ENCODE measurements at regions not wholly inside any gene's neighbourhood (a gene's known extent, or its start where the extent isn't known, plus 50 kb on each side); places are given as distances from the start of the nearest gene placed in this dataset.

- no peak for TF ChIP-seq ZNF274 (IDR thresholded peaks at IDR 0.05; ENCODE audit: low read depth, low read length)
Observed at GRCh38 chr4:110381784-110382183, 94.2 kb upstream of the ENPEP start.

GRCh38 chr4:110372485-110372884 is 103.5 kb upstream of the ENPEP start:
- TF ChIP-seq ZNF274 (IDR thresholded peaks at IDR 0.05; ENCODE audit: low read depth, low read length): no peak
- H3K4me3 ChIP-seq (ENCODE audit: low read length): no peak overlapping the region

More at GRCh38 chr4:110381784-110382183, 94.2 kb upstream of the ENPEP start:
- no peak overlapping the region for H3K4me3 ChIP-seq (ENCODE audit: low read length)

GRCh38 chr4:110371016-110371770 is 104.8 kb upstream of the ENPEP start:
- no peak for TF ChIP-seq ZNF274 (IDR thresholded peaks at IDR 0.05; ENCODE audit: low read depth, low read length)
- H3K4me3 ChIP-seq (ENCODE audit: low read length): no peak overlapping the region

DNA sequence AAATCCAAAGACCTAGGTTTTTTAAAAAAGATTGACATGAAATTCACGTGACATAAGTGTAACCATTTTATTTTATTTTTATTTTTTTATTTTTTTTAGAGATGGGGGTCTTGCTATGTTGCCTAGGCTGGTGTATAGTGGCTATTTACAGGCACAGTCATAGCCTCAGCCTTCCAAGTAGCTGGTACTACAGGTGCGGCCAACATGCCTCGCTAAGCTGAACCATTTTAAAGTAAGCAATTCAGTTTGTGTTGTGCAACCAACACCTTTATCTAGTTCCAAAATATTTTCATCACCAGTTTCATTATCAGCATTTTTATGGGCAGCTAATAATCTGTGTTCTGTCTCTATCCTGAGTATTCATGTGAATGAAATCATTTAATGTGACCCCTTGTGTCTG is 107.5 kb upstream of the ENPEP start:
- H3K4me3 ChIP-seq (ENCODE audit: low read length): no peak overlapping the region
- no peak for TF ChIP-seq ZNF274 (IDR thresholded peaks at IDR 0.05; ENCODE audit: low read depth, low read length)

GRCh38 chr4:110367156-110367555 is 108.8 kb upstream of the ENPEP start:
- no peak for TF ChIP-seq ZNF274 (IDR thresholded peaks at IDR 0.05; ENCODE audit: low read depth, low read length)
- H3K4me3 ChIP-seq (ENCODE audit: low read length): no peak overlapping the region

DNA sequence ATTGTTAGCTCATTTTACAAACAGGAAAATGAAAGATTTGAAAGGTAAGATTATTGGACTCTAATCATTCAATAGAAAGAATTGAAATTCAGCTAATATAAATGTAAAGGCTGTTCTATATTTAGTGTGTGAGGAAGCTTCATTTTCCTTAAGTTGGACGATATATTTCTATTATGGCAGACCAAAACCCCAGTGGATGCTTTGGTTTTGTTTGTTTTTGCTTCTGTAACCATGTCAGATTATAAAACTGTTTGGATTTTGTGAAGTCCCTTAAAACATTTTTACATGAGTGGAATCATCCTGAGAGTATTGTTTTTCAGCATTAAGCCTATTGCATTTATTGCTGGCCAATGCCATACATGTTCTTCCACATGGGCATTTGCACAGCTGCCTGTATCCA is 110.2 kb upstream of the ENPEP start:
- TF ChIP-seq ZNF274 (IDR thresholded peaks at IDR 0.05; ENCODE audit: low read depth, low read length): no peak

DNA sequence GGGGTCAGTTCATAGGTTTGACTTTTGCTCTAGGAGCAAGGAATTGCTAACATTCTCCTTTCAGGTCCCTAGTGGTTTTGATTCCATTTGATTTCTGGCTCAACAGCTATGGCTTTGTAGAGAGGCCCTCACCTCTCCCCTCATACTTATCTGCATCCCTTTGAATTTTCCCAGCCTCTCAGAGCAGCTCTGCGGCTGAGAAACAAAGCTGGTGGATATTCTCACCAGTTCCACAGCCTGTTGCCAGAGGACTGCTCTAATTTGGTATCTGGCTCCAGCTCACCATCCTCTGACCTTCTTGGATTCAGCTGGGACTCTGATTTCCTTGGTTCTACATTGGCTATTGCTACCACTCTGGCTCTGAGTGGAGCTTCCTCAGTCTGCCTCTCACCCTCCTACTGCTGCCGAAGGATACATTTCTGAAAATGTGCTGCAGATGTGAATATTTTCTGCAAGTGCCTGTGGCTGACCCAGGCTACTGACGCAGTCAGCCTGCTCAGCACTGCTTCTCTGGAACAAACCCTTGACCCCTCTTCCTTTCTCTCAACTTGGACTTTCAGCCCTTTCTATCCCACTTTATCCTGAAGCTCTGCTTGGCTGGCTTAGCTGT is 110.9 kb upstream of the ENPEP start:
- TF ChIP-seq ZNF274 (IDR thresholded peaks at IDR 0.05; ENCODE audit: low read depth, low read length): no peak
- H3K4me3 ChIP-seq (ENCODE audit: low read length): no peak overlapping the region

More for the DNA sequence above, 110.2 kb upstream of the ENPEP start:
- H3K4me3 ChIP-seq (ENCODE audit: low read length): no peak overlapping the region

DNA sequence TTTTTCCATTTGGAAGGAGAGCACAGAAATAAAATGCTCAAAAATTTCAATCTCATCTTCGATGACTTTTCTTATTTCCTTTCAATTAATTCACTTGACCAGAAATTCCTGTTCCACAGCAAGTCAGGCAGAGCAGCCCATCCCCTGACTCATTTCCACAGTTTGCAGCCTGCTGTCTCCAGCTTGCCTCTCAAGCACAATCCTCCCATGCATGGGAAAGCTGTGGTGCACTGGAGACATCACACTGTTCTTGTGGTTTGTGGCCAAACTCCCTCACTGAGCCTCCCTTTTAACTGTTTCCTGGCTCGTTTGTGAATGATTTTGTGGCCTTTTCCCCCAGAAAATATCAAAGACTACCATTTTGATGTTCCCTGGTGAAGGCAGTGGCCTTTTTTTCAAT is 114.0 kb upstream of the ENPEP start:
- no peak overlapping the region for H3K4me3 ChIP-seq (ENCODE audit: low read length)
- TF ChIP-seq ZNF274 (IDR thresholded peaks at IDR 0.05; ENCODE audit: low read depth, low read length): no peak

DNA sequence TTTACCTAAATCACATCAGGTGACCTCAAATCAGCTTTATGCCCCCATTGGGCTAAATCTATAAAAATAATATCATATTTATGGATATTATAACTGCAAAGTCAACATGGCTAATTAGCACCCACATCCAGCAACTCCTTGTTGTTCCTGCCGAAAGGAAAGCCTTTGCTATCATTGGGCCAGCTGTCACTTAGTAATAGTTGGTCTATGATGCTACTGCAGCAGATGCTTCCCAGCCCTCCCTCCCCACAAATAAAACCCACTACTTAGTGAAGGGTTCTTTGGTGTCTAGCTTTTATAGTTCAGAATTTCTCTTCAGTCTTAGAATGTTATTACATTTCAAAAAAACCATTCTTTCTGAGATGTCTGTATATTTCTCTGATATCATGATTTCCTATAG is 116.9 kb upstream of the ENPEP start:
- H3K4me3 ChIP-seq (ENCODE audit: low read length): no peak overlapping the region
- no peak for TF ChIP-seq ZNF274 (IDR thresholded peaks at IDR 0.05; ENCODE audit: low read depth, low read length)

- no peak for TF ChIP-seq ZNF274 (IDR thresholded peaks at IDR 0.05; ENCODE audit: low read depth, low read length)
- no peak overlapping the region for H3K4me3 ChIP-seq (ENCODE audit: low read length)
Observed at GRCh38 chr4:110357521-110357920, 118.4 kb upstream of the ENPEP start.

GRCh38 chr4:110354460-110354859 is 121.5 kb upstream of the ENPEP start:
- H3K4me3 ChIP-seq (ENCODE audit: low read length): no peak overlapping the region
- no peak for TF ChIP-seq ZNF274 (IDR thresholded peaks at IDR 0.05; ENCODE audit: low read depth, low read length)

DNA sequence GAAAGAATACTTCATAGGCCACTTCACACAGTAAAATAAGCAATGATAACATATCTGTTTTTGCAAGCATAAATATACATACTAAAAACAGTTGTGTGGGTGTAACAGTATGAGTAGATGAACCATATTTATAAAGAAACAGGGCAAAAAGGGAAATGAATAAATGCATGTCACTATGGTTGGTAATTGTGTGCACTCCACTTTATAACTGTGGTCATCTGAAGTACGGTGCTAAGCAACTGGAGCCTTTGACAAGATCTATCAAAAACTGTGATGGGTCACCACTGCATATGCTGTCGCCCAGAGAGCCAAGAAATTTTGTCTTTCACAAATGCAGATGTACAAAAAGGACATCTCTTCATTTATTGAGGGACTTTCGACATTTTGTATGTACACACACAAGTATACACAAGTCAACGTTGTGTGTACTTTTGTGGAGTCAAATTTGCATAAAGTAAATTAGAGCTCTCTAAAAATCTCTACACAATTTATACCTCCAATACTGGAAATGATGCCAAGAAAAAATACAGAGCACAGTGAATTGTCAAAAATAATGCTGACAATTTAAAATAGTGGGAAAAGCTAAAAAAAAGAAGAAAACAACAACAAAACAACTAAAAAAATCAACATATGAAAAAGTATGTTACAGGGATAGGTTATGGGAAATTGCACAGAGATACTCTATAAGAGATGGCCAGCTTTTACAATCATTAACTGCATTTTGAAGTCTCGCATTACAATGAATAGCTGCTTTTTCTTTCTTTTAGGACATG is 123.1 kb upstream of the ENPEP start:
- no peak overlapping the region for H3K4me3 ChIP-seq (ENCODE audit: low read length)
- no peak for TF ChIP-seq ZNF274 (IDR thresholded peaks at IDR 0.05; ENCODE audit: low read depth, low read length)

DNA sequence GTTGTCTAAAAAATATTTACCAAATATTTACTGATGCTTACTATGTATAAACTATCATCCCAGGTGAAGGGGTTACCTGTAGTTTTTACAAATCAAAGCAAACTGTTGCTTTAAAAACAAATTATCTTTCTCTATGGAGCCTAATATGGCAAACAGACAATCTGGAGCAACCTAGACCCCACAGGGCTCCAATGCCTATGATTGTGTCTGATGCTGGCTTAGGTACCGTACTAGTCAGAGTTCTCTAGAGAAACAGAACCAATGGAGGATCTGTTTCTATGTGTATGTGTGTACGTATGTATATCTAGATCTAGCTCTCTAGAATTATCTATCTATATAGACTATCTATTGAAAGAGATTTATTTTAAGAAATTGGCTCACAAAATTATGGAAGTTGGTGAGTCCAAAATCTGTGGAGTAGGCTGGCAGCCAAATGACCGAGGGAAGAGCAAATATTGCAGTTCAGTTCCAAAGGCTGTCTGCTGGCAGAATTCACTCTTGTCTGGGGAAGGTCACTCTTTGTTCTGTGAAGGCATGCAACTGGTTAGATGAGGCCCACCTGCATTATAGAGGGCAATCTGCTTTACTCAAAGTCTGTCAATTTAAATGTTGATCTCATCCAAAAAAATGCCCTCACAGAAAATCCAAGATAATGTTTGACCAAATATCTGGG is 127.1 kb upstream of the ENPEP start:
- TF ChIP-seq ZNF274 (IDR thresholded peaks at IDR 0.05; ENCODE audit: low read depth, low read length): no peak
- no peak overlapping the region for H3K4me3 ChIP-seq (ENCODE audit: low read length)

DNA sequence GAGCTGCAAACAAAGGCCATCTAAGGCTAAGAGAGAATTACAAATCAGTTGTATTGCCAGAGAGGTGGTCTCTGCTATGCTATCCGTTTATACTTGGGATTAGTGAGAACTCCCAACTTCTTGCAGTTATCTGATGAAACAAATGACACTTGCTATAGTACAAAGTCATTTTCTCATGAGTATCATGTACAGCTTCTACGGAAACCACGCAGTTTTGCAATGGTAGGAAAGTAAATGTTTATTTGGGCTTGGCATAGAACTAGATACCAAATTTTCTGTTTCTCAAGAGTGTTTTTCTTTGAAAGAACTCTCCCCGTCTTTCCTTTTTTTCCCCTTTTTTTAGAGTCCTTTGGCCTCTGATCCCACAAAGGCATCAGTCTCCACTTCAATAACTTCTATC is 128.2 kb upstream of the ENPEP start:
- TF ChIP-seq ZNF274 (IDR thresholded peaks at IDR 0.05; ENCODE audit: low read depth, low read length): no peak
- no peak overlapping the region for H3K4me3 ChIP-seq (ENCODE audit: low read length)
